ENCODE measurements at regions not wholly inside any gene's neighbourhood (a gene's known extent, or its start where the extent isn't known, plus 50 kb on each side); places are given as distances from the start of the nearest gene placed in this dataset.
"Not testable (repeated sequence)": the region's sequence is repeated elsewhere in the genome, so short reads cannot be mapped to it uniquely, and the experiment has no call there.

GRCh38 chr14:55789406-55789805 is 209.4 kb downstream of the KTN1 start:
- H3K36me3 ChIP-seq (ENCODE audit: control insufficient read depth, insufficient read depth, low read length): no peaks in the 10 kb centered on the region
- no peak overlapping the region for H3K27ac ChIP-seq (ENCODE audit: low read depth, low read length, severe bottlenecking)
- H3K4me1 ChIP-seq (ENCODE audit: control insufficient read depth, insufficient read depth, low read length, poor library complexity, severe bottlenecking): no peaks in the 10 kb centered on the region
- whole genome bisulfite sequencing, 2 experiments (ENCODE audit: insufficient coverage in 2 of 2): no CpG with 5 or more reads among the region's 2 CpGs
- H3K4me3 ChIP-seq (ENCODE audit: extremely low read depth, insufficient read depth, low read length, poor library complexity, severe bottlenecking): no peak overlapping the region
- H3K9me3 ChIP-seq (ENCODE audit: control insufficient read depth, low read length): no peaks in the 10 kb centered on the region

GRCh38 chr14:55794655-55795595 is 214.9 kb downstream of the KTN1 start:
- WGBS, 2 experiments (ENCODE audit: insufficient coverage in 2 of 2): 96% methylated on average over 3 to 4 of the region's 6 CpGs
- no peaks in the 10 kb centered on the region for H3K9me3 ChIP-seq (ENCODE audit: control insufficient read depth, low read length)
- no peaks in the 10 kb centered on the region for H3K4me1 ChIP-seq (ENCODE audit: control insufficient read depth, insufficient read depth, low read length, poor library complexity, severe bottlenecking)
- H3K36me3 ChIP-seq (ENCODE audit: control insufficient read depth, insufficient read depth, low read length): no peaks in the 10 kb centered on the region
- no peak overlapping the region for H3K27ac ChIP-seq (ENCODE audit: low read depth, low read length, severe bottlenecking)
- H3K4me3 ChIP-seq (ENCODE audit: extremely low read depth, insufficient read depth, low read length, poor library complexity, severe bottlenecking): no peak overlapping the region

- 80 to 100% methylated on average over 2 of the region's 3 CpGs for WGBS, 2 experiments (ENCODE audit: insufficient coverage in 2 of 2)
- not testable (repeated sequence) for H3K4me1 ChIP-seq (ENCODE audit: control insufficient read depth, insufficient read depth, low read length, poor library complexity, severe bottlenecking)
Measured at GRCh38 chr14:55796513-55796912, 216.5 kb downstream of the KTN1 start.

GRCh38 chr14:55798406-55798805 is 218.4 kb downstream of the KTN1 start:
- peaks cover 4% of the 10 kb centered on the region for H3K4me1 ChIP-seq (ENCODE audit: control insufficient read depth, insufficient read depth, low read length, poor library complexity, severe bottlenecking)
- WGBS, 2 experiments (ENCODE audit: insufficient coverage in 2 of 2): 94 to 100% methylated on average over 2 of the region's 3 CpGs
- H3K27ac ChIP-seq (ENCODE audit: low read depth, low read length, severe bottlenecking): no peak overlapping the region
- H3K4me3 ChIP-seq (ENCODE audit: extremely low read depth, insufficient read depth, low read length, poor library complexity, severe bottlenecking): no peak overlapping the region
- no peaks in the 10 kb centered on the region for H3K36me3 ChIP-seq (ENCODE audit: control insufficient read depth, insufficient read depth, low read length)
- no peaks in the 10 kb centered on the region for H3K9me3 ChIP-seq (ENCODE audit: control insufficient read depth, low read length)

More at GRCh38 chr14:55796513-55796912, 216.5 kb downstream of the KTN1 start:
- H3K9me3 ChIP-seq (ENCODE audit: control insufficient read depth, low read length); H3K4me3 ChIP-seq (ENCODE audit: extremely low read depth, insufficient read depth, low read length, poor library complexity, severe bottlenecking); H3K27ac ChIP-seq (ENCODE audit: low read depth, low read length, severe bottlenecking); H3K36me3 ChIP-seq (ENCODE audit: control insufficient read depth, insufficient read depth, low read length): not testable (repeated sequence)

GRCh38 chr14:55799508-55800095 is 219.6 kb downstream of the KTN1 start:
- H3K4me1 ChIP-seq (ENCODE audit: control insufficient read depth, insufficient read depth, low read length, poor library complexity, severe bottlenecking): peaks cover 4% of the 10 kb centered on the region
- H3K36me3 ChIP-seq (ENCODE audit: control insufficient read depth, insufficient read depth, low read length): no peaks in the 10 kb centered on the region
- H3K27ac ChIP-seq (ENCODE audit: low read depth, low read length, severe bottlenecking): no peak overlapping the region
- WGBS, 2 experiments (ENCODE audit: insufficient coverage in 2 of 2): 72 to 100% methylated on average over 1 to 3 of the region's 3 CpGs
- no peak overlapping the region for H3K4me3 ChIP-seq (ENCODE audit: extremely low read depth, insufficient read depth, low read length, poor library complexity, severe bottlenecking)
- no peaks in the 10 kb centered on the region for H3K9me3 ChIP-seq (ENCODE audit: control insufficient read depth, low read length)

- no peaks in the 10 kb centered on the region for H3K36me3 ChIP-seq (ENCODE audit: control insufficient read depth, insufficient read depth, low read length)
- H3K27ac ChIP-seq (ENCODE audit: low read depth, low read length, severe bottlenecking): no peak overlapping the region
- 61 to 84% methylated on average over 3 of the region's 3 CpGs for WGBS, 2 experiments (ENCODE audit: insufficient coverage in 2 of 2)
- no peaks in the 10 kb centered on the region for H3K9me3 ChIP-seq (ENCODE audit: control insufficient read depth, low read length)
- H3K4me1 ChIP-seq (ENCODE audit: control insufficient read depth, insufficient read depth, low read length, poor library complexity, severe bottlenecking): peaks cover 4% of the 10 kb centered on the region
- no peak overlapping the region for H3K4me3 ChIP-seq (ENCODE audit: extremely low read depth, insufficient read depth, low read length, poor library complexity, severe bottlenecking)
Measured at GRCh38 chr14:55800156-55800785, 220.3 kb downstream of the KTN1 start.

- WGBS, 2 experiments (ENCODE audit: insufficient coverage in 2 of 2): no CpG with 5 or more reads among the region's 1 CpG
- Histone ChIP-seq H3K4me3 (ENCODE audit: extremely low read depth, insufficient read depth, low read length, poor library complexity, severe bottlenecking) (no peak overlapping the region), H3K27ac (ENCODE audit: low read depth, low read length, severe bottlenecking) (no peak overlapping the region), H3K9me3 (ENCODE audit: control insufficient read depth, low read length) (no peaks in the 10 kb centered on the region), H3K4me1 (ENCODE audit: control insufficient read depth, insufficient read depth, low read length, poor library complexity, severe bottlenecking) (peaks cover 4% of the 10 kb centered on the region), H3K36me3 (ENCODE audit: control insufficient read depth, insufficient read depth, low read length) (no peaks in the 10 kb centered on the region)
Measured at GRCh38 chr14:55801121-55801520, 221.1 kb downstream of the KTN1 start.

GRCh38 chr14:55802986-55803872 is 223.2 kb downstream of the KTN1 start:
- no peak overlapping the region for H3K27ac ChIP-seq (ENCODE audit: low read depth, low read length, severe bottlenecking)
- H3K4me1 ChIP-seq (ENCODE audit: control insufficient read depth, insufficient read depth, low read length, poor library complexity, severe bottlenecking): peaks cover 4% of the 10 kb centered on the region
- H3K36me3 ChIP-seq (ENCODE audit: control insufficient read depth, insufficient read depth, low read length): no peaks in the 10 kb centered on the region
- H3K9me3 ChIP-seq (ENCODE audit: control insufficient read depth, low read length): no peaks in the 10 kb centered on the region
- WGBS, 2 experiments (ENCODE audit: insufficient coverage in 2 of 2): 92 to 97% methylated on average over 3 to 4 of the region's 4 CpGs
- no peak overlapping the region for H3K4me3 ChIP-seq (ENCODE audit: extremely low read depth, insufficient read depth, low read length, poor library complexity, severe bottlenecking)

GRCh38 chr14:55803873-55804553 is 224.0 kb downstream of the KTN1 start:
- WGBS, 2 experiments (ENCODE audit: insufficient coverage in 2 of 2): 95 to 96% methylated on average over 2 to 4 of the region's 5 CpGs
- no peaks in the 10 kb centered on the region for H3K9me3 ChIP-seq (ENCODE audit: control insufficient read depth, low read length)
- no peak overlapping the region for H3K4me3 ChIP-seq (ENCODE audit: extremely low read depth, insufficient read depth, low read length, poor library complexity, severe bottlenecking)
- no peaks in the 10 kb centered on the region for H3K36me3 ChIP-seq (ENCODE audit: control insufficient read depth, insufficient read depth, low read length)
- H3K27ac ChIP-seq (ENCODE audit: low read depth, low read length, severe bottlenecking): no peak overlapping the region
- peaks cover 4% of the 10 kb centered on the region for H3K4me1 ChIP-seq (ENCODE audit: control insufficient read depth, insufficient read depth, low read length, poor library complexity, severe bottlenecking)

- H3K27ac ChIP-seq (ENCODE audit: low read depth, low read length, severe bottlenecking): no peak overlapping the region
- H3K9me3 ChIP-seq (ENCODE audit: control insufficient read depth, low read length): no peaks in the 10 kb centered on the region
- WGBS, 2 experiments (ENCODE audit: insufficient coverage in 2 of 2): 89 to 95% methylated on average over 2 to 3 of the region's 3 CpGs
- H3K4me1 ChIP-seq (ENCODE audit: control insufficient read depth, insufficient read depth, low read length, poor library complexity, severe bottlenecking): peaks cover 4% of the 10 kb centered on the region
- no peaks in the 10 kb centered on the region for H3K36me3 ChIP-seq (ENCODE audit: control insufficient read depth, insufficient read depth, low read length)
- no peak overlapping the region for H3K4me3 ChIP-seq (ENCODE audit: extremely low read depth, insufficient read depth, low read length, poor library complexity, severe bottlenecking)
Measured at GRCh38 chr14:55805250-55805649, 225.2 kb downstream of the KTN1 start.

All from mesodermal cell (in vitro differentiated cells).